ENCODE measurements at regions not wholly inside any gene's neighbourhood (a gene's known extent, or its start where the extent isn't known, plus 50 kb on each side); places are given as distances from the start of the nearest gene placed in this dataset.

GRCh38 chr1:55374801-55375616 is 159.8 kb upstream of the USP24 start:
- no peak for DNase-seq (ENCODE audit: low read depth in 1 of 2, low spot score in 1 of 2)

GRCh38 chr1:55374216-55374615 is 159.1 kb upstream of the USP24 start:
- no peak for DNase-seq (ENCODE audit: low read depth in 1 of 2, low spot score in 1 of 2)

- no peak for DNase-seq (ENCODE audit: low read depth in 1 of 2, low spot score in 1 of 2)
Observed at GRCh38 chr1:55369474-55369873, 154.3 kb upstream of the USP24 start.

GRCh38 chr1:55368698-55369097 is 153.5 kb upstream of the USP24 start:
- no peak for DNase-seq (ENCODE audit: low read depth in 1 of 2, low spot score in 1 of 2)

- DNase-seq (ENCODE audit: low read depth in 1 of 2, low spot score in 1 of 2): no peak
Observed at GRCh38 chr1:55367273-55367672, 152.1 kb upstream of the USP24 start.

GRCh38 chr1:55364216-55364615 is 149.1 kb upstream of the USP24 start:
- no peak for DNase-seq (ENCODE audit: low read depth in 1 of 2, low spot score in 1 of 2)

GRCh38 chr1:55363268-55363667 is 148.1 kb upstream of the USP24 start:
- no peak for DNase-seq (ENCODE audit: low read depth in 1 of 2, low spot score in 1 of 2)

GRCh38 chr1:55362558-55362957 is 147.4 kb upstream of the USP24 start:
- DNase-seq (ENCODE audit: low read depth in 1 of 2, low spot score in 1 of 2): no peak

GRCh38 chr1:55359611-55360010 is 144.4 kb upstream of the USP24 start:
- DNase-seq (ENCODE audit: low read depth in 1 of 2, low spot score in 1 of 2): no peak

GRCh38 chr1:55358581-55358980 is 143.4 kb upstream of the USP24 start:
- DNase-seq (ENCODE audit: low read depth in 1 of 2, low spot score in 1 of 2): no peak

- DNase-seq (ENCODE audit: low read depth in 1 of 2, low spot score in 1 of 2): no peak
Observed at GRCh38 chr1:55355549-55355948, 140.4 kb upstream of the USP24 start.

- DNase-seq (ENCODE audit: low read depth in 1 of 2, low spot score in 1 of 2): no peak
Observed at GRCh38 chr1:55353707-55354620, 138.8 kb upstream of the USP24 start.

- DNase-seq (ENCODE audit: low read depth in 1 of 2, low spot score in 1 of 2): no peak
Observed at GRCh38 chr1:55352811-55353180, 137.6 kb upstream of the USP24 start.

GRCh38 chr1:55352080-55352810 is 137.1 kb upstream of the USP24 start:
- DNase-seq (ENCODE audit: low read depth in 1 of 2, low spot score in 1 of 2): no peak

- no peak for DNase-seq (ENCODE audit: low read depth in 1 of 2, low spot score in 1 of 2)
Observed at GRCh38 chr1:55348356-55348755, 133.2 kb upstream of the USP24 start.

- DNase-seq (ENCODE audit: low read depth in 1 of 2, low spot score in 1 of 2): no peak
Observed at GRCh38 chr1:55347866-55348265, 132.7 kb upstream of the USP24 start.

GRCh38 chr1:55347041-55347440 is 131.9 kb upstream of the USP24 start:
- DNase-seq (ENCODE audit: low read depth in 1 of 2, low spot score in 1 of 2): no peak

GRCh38 chr1:55346586-55346985 is 131.4 kb upstream of the USP24 start:
- DNase-seq (ENCODE audit: low read depth in 1 of 2, low spot score in 1 of 2): no peak

- no peak for DNase-seq (ENCODE audit: low read depth in 1 of 2, low spot score in 1 of 2)
Observed at GRCh38 chr1:55339681-55340080, 124.5 kb upstream of the USP24 start.

GRCh38 chr1:55338448-55338820 is 123.3 kb upstream of the USP24 start:
- no peak for DNase-seq (ENCODE audit: low read depth in 1 of 2, low spot score in 1 of 2)

- no peak for DNase-seq (ENCODE audit: low read depth in 1 of 2, low spot score in 1 of 2)
Observed at GRCh38 chr1:55337801-55338447, 122.8 kb upstream of the USP24 start.
